GM21619 (cell line): ENCODE measurements at regions not wholly inside any gene's neighbourhood (a gene's known extent, or its start where the extent isn't known, plus 50 kb on each side); places are given as distances from the start of the nearest gene placed in this dataset.
"Not testable (repeated sequence)": the region's sequence is repeated elsewhere in the genome, so short reads cannot be mapped to it uniquely, and the experiment has no call there.

ENCODE experiments used
- ATAC-seq: cut with Tn5 transposase; IDR thresholded peaks from one replicate; pipeline ENCODE4 v1.9.1; 2021; ENCODE audit not compliant: unreplicated experiment

GRCh38 chrX:35611562-35611961 lies 186.6 kb upstream of the MAGEB16 start:
- ATAC-seq, result not testable (repeated sequence)

- no peak for ATAC-seq
These were observed 180.3 kb upstream of the MAGEB16 start for GRCh38 chrX:35617836-35618235.

DNA sequence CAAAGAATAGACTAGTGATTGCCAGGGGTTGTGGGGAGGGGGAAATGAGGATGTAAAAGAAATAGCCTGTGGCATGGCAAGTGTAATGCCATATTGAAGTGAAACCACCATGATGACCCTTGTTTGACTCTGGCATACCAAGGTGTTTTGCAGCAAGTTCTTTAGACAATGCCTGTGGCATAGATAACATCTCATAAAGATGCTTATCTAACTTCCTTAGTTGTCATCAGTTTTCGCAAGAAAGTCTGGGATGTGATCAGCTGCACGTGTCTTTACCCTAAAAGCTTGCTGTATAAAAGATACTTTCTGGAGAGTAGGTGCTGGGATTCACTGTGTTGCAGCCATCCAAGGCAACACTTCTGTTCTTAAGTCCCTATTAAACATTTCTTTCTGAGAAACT lies 176.1 kb upstream of the MAGEB16 start:
- ATAC-seq, result no peak

DNA sequence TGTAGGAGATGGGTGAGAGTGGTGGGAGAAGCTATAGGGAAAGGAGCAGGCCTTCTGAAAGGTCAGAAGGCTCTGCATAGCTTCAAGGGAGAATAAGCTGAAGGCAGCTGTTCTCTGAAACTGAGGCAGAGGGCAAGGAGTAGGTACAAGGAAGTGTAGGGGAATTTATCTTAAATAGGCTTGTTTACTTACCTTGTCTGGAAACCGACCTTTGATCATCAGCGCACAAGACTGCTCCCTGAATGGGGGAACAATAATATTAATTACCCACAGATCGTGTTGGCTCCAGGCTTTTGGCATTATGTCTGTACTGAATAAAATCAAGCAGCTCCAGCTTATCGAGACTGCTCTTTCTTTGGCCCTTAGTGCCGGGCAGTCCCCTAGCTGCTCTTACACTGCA lies 175.5 kb upstream of the MAGEB16 start:
- no peak for ATAC-seq

GRCh38 chrX:35625714-35626113 lies 172.4 kb upstream of the MAGEB16 start:
- no peak for ATAC-seq

DNA sequence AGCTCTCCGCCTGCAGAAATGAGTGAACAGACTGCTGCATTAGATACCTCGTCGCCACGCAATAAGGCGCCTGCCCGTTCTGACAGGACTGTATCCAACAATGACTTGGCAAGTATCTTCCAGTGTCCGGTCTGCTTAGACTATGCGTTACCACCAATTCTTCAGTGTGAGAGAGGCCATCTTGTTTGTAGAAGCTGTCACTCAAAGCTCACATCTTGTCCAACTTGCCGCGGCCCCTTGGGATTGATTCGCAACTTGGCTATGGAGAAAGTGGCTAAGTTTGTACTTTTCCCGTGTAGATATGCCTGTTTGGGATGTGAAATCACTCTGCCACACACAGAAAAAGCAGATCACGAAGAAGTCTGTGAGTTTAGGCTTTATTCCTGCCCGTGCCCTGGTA lies 172.0 kb upstream of the MAGEB16 start:
- ATAC-seq, result no peak

DNA sequence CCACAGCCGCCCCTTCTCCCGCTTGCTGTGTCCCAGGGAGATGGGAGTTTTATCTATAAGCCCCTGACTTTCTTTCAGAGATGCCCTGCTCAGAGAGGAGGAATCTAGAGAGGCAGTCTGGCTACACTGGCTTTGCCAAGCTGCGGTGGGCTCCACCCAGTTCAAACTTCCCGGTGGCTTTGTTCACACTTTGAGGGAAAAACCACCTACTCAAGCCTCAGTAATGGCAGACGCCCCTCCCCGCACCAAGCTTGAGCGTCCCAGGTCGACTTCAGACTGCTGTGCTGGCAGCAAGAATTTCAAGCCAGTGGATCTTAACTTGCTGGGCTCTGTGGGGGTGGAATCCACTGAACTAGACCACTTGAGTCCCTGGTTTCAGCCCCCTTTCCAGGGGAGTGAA lies 162.2 kb upstream of the MAGEB16 start:
- ATAC-seq, result not testable (repeated sequence)

GRCh38 chrX:35664833-35665232 lies 133.3 kb upstream of the MAGEB16 start:
- ATAC-seq, result no peak

- no peak for ATAC-seq
These were observed 132.8 kb upstream of the MAGEB16 start for GRCh38 chrX:35665311-35665710.

DNA sequence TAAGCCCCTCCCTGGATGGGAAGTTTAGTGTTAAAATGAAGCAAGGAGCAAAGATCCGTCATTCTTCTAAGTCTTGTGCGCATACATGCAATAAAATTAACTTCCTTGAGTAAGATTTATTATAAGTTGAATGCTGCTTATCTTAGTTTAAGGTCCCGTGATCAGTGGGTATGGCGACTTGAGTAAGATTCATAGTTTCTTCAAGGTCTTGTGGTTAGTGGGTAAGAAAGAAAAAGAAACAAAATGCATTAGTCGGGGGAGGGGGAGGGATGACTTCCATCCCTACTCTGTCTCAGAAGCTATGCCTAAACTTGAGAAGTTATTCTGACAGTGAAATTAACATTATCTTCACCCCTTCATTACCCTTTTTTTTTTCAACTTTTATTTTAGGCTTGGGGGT lies 127.3 kb upstream of the MAGEB16 start:
- no peak for ATAC-seq

GRCh38 chrX:35675151-35675550 lies 123.0 kb upstream of the MAGEB16 start:
- no peak for ATAC-seq

DNA sequence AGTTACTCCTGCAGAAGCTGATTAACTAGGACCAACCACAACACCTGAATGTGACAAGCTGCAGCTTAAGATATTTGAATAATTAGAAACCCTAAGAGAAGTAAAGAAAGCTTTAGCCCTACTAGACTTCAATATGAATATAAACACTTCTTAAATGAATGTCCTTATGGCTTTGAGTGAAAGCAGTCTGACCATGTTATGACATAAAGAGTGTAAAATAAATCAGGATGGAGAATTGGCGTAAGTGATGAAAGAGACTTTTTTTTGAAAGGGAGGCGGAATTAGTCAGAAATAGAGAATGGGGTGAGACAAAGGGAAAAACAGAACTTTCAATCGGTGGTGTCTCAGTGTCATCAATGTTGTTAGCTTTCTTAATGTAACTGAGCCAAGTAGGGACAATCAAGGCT lies 117.2 kb upstream of the MAGEB16 start:
- ATAC-seq, result no peak

GRCh38 chrX:35682476-35682875 lies 115.7 kb upstream of the MAGEB16 start:
- ATAC-seq, result no peak

DNA sequence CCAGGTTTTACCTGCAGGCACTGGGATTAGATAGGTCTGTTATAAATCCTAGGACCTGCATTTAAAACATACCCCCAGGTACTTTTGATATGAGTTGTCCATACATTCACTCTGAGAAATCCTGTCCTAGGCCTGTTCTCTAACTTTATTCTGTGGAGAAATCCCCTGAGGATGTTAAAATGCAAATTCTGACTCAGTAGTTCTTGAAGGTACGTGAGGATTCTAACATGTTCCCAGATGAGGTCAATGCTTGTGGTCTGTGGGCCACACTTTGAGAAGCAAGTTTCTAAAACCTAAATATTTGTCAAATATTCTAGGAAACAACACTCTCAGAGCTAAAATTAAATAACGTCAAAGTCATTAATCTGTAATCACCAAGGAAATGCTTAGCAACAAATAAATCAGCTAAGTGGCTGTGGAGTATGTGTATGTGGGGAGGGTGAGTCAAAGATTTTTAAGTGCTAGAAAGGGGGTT lies 101.3 kb upstream of the MAGEB16 start:
- no peak for ATAC-seq

DNA sequence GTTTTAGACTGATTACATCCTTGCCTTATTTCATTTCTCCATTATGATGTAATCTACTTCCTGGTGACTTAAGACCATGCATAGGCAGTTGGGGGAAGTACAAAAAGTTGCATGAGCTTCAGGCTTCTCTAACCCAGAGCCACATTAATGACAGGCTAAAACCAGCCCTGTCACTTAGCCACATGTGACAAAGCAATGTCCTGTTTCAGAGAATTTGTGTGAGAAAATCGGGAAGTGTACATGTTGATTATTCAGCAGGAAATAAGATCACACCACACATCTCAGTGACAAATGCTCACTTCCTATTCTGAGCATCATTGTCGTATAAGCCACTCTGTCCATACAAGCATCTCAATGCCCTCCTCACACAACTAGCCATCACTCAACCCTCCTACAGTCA lies 98.5 kb upstream of the MAGEB16 start:
- ATAC-seq, result no peak

GRCh38 chrX:35700121-35700520 lies 98.0 kb upstream of the MAGEB16 start:
- no peak for ATAC-seq

- ATAC-seq, result no peak
These were observed 86.9 kb upstream of the MAGEB16 start for GRCh38 chrX:35711281-35711680.

DNA sequence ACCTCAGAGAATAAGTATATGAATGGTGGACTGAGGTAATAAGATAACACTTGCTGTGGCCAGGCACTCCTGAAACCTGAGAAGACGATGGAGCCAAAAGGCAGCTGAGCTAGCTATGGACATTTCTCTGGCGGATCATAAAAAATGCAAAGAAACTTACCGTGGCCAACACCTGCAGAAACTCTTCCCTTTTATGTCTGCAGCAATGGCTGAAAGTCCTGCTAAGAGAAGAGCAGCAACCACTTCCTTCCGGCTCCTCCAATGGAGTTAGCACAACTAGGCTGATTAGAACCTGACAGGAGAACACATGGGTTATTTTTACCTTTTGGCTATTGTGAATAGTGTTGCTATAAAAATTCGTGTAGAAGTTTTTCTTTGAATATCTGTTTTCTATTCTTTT lies 76.0 kb upstream of the MAGEB16 start:
- ATAC-seq, result no peak

GRCh38 chrX:35726176-35726575 lies 72.0 kb upstream of the MAGEB16 start:
- no peak for ATAC-seq

GRCh38 chrX:35728481-35728880 lies 69.7 kb upstream of the MAGEB16 start:
- ATAC-seq, result no peak

DNA sequence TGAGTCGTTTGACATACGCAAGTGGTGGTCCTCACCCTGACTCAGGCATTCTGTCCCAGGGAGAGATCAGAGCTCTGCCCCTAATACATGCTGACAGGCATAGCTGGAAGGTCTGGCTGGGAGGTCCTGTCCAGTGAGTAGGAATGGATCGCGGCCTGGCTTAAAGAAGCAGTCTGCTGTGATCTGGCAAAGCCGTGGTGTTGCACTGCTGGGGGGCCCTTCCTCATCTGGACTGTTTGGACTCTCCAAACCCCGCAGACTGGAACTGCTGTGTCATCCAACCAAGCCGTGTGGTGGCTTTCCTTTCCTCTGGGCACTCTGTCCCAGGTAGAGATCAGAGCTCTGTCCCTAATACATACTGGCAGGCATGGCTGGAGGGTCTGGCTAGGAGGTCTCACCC lies 64.3 kb upstream of the MAGEB16 start:
- no peak for ATAC-seq

DNA sequence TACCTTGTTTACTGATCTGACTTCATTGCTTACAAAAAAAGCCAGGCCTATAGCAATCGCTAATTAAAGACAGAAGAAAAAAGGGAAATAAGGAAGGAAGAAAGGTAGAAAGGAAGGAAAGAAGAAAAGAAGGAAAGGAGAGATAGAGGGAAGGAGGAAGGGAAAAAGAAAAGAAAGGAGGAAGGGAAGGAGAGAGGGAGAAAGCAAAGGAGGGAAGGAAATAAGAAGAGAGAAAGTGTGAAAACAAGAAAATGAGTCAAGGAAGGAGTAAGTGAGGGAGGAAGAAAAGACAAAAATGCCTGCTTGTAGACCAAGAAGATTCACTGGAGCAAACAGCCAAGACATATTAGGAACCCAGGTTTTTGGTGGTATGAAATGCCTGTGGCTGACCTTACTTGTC lies 57.0 kb upstream of the MAGEB16 start:
- no peak for ATAC-seq

- no peak for ATAC-seq
These were observed 54.8 kb upstream of the MAGEB16 start for GRCh38 chrX:35743331-35743730.
